ENCODE measurements at regions not wholly inside any gene's neighbourhood (a gene's known extent, or its start where the extent isn't known, plus 50 kb on each side); places are given as distances from the start of the nearest gene placed in this dataset.
"Not testable (repeated sequence)": the region's sequence is repeated elsewhere in the genome, so short reads cannot be mapped to it uniquely, and the experiment has no call there.

DNA sequence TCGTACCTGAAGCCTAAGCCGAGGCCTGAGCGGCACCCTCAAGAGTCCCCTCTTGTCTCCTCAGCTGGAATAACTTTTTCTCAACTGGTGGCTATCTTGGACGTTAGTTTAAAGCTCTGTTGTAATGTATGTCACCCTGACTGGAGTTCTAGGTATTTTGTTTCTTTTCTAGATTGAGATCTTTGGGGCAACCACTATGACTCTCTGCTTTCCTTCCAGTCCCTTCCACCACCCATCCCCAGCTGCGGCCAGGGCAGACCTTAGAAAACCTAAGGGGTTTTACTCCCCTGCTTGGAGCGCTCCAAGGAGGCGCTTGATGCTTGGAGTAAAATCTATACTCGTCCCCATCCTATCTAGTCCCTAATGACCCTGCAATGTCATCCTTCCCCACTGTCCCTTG lies 74.6 kb upstream of the MRPS6 start:
- ATAC-seq (peak; percentile 67), DNase-seq (no peak)
- Mint-ChIP-seq H3K36me3 (peaks cover 0 to 37% (median 4%) of the 10 kb centered on the region in 5 donors), H3K4me1 (peaks cover 17 to 39% (median 27%) of the 10 kb centered on the region in 7 donors), H3K4me3 (peak overlapping the region in 4 of 10 donors; percentile 23 to 38 (median 24)), H3K27ac (peak overlapping the region; percentile 0 to 84 (median 41)), H3K27me3 (no peaks in the 10 kb centered on the region), H3K9me3 (peaks cover 0 to 22% (median 6%) of the 10 kb centered on the region in 11 donors)
- Histone ChIP-seq H3K36me3 (ENCODE audit: control insufficient read depth in 2 of 3, insufficient read depth in 3 of 3, low read length in 3 of 3) (no peaks in the 10 kb centered on the region), H3K27me3 (ENCODE audit: control insufficient read depth in 2 of 2, insufficient read depth in 2 of 2, low read length in 2 of 2) (no peaks in the 10 kb centered on the region), H3K9me3 (ENCODE audit: control insufficient read depth in 2 of 3, low read length in 3 of 3) (peaks cover 0 to 3% (median 0%) of the 10 kb centered on the region in 3 experiments), H3K4me3 (ENCODE audit: low read length) (no peak overlapping the region), H3K4me1 (ENCODE audit: control insufficient read depth in 2 of 2, insufficient read depth in 2 of 2, low read length in 2 of 2) (peaks cover 9 to 11% of the 10 kb centered on the region in 2 donors), H3K27ac (ENCODE audit: low read depth, low read length) (no peak overlapping the region)
- intact Hi-C loops (cut with micrococcal nuclease): loop anchor here in 1 of 2 donors (2.0 kb wide), 2 partner anchors 48 to 74 kb away; no protein-coding TSS in a partner anchor
- POLR2A ChIA-PET: interaction anchor here (2.0 kb wide), 1 partner anchor 11 kb away, joined by 4 read pairs; no protein-coding TSS in a partner anchor
- CTCF ChIA-PET: interaction anchor here (1.2 kb wide), 1 partner anchor 50 kb away, joined by 3 read pairs; no protein-coding TSS in a partner anchor

DNA sequence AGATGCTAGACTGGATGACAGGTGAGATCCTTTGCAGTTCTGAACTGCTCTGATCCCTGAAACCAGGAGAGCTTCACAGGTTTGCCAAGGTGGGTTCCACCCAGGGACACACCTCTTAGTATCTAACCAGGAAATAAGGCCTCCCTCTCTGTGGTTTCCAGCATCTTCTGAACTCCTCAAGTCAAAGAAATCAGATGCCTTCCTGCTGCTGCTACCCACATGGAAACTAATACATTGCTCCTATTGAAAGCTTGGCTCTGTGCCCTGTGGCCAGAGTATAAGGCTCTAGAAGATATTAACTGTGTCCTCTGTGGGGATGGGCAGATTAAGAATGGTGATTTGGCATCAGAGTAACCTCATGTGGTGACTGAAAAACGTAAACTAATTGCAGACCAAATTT lies 75.0 kb upstream of the MRPS6 start:
- Mint-ChIP-seq H3K27me3 (no peaks in the 10 kb centered on the region), H3K36me3 (peaks cover 0 to 36% (median 4%) of the 10 kb centered on the region in 5 donors), H3K9me3 (peaks cover 0 to 21% (median 6%) of the 10 kb centered on the region in 11 donors), H3K27ac (peak overlapping the region in 6 of 9 donors; percentile 10 to 74 (median 42)), H3K4me3 (peak overlapping the region in 5 of 10 donors; percentile 0 to 38 (median 24)), H3K4me1 (peaks cover 20 to 42% (median 30%) of the 10 kb centered on the region in 7 donors)
- POLR2A ChIA-PET: interaction anchor here (0.6 to 2.0 kb wide), 5 partner anchors 11 to 200 kb away, joined by 3 to 4 read pairs (median 3); no protein-coding TSS in a partner anchor
- ATAC-seq (peak; percentile 56), DNase-seq (peak in 6 of 9 donors; percentile 15 to 45 (median 28))
- intact Hi-C loops (cut with micrococcal nuclease): loop anchor here in 1 of 2 donors (2.0 kb wide), 2 partner anchors 48 to 74 kb away; no protein-coding TSS in a partner anchor
- peaks cover 9 to 11% of the 10 kb centered on the region in 2 donors for H3K4me1 ChIP-seq (ENCODE audit: control insufficient read depth in 2 of 2, insufficient read depth in 2 of 2, low read length in 2 of 2)
- H3K9me3 ChIP-seq (ENCODE audit: control insufficient read depth in 2 of 3, low read length in 3 of 3): peaks cover 0 to 3% (median 0%) of the 10 kb centered on the region in 3 experiments
- no peaks in the 10 kb centered on the region for H3K36me3 ChIP-seq (ENCODE audit: control insufficient read depth in 2 of 3, insufficient read depth in 3 of 3, low read length in 3 of 3)
- CTCF ChIA-PET: interaction anchor here (1.2 kb wide), 1 partner anchor 50 kb away, joined by 3 read pairs; no protein-coding TSS in a partner anchor
- H3K27ac ChIP-seq (ENCODE audit: low read depth, low read length): no peak overlapping the region
- no peaks in the 10 kb centered on the region for H3K27me3 ChIP-seq (ENCODE audit: control insufficient read depth in 2 of 2, insufficient read depth in 2 of 2, low read length in 2 of 2)
- no peak overlapping the region for H3K4me3 ChIP-seq (ENCODE audit: low read length)

DNA sequence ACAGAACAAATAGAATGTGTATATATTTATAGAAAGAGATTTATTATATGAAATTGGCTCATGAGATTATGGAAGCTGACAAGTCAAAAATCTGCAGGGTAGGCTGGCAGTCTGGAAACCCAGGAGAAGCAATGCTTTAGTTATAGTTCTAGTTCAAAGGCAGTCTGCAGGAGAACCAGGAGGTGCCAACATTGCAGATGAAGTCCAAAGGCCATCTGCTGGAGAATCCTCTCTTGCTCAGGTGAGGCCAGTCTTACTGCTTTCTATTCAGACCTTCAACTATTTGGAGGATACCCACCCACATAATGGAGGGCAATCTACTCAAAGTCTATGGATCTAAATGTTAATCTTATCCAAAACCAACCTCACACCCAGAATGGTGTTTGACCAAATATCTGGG lies 75.9 kb upstream of the MRPS6 start:
- ChIA-PET POLR2A (interaction anchor here (1.3 kb wide), 1 partner anchor 47 kb away, joined by 3 read pairs; no protein-coding TSS in a partner anchor), CTCF (no interaction called here)
- intact Hi-C loops (cut with micrococcal nuclease): no loop called here
- Mint-ChIP-seq H3K27ac (no peak overlapping the region), H3K4me1 (peaks cover 21 to 42% (median 30%) of the 10 kb centered on the region in 7 donors), H3K4me3 (no peak overlapping the region), H3K27me3 (no peaks in the 10 kb centered on the region), H3K36me3 (peaks cover 0 to 32% (median 4%) of the 10 kb centered on the region in 5 donors), H3K9me3 (peaks cover 0 to 23% (median 4%) of the 10 kb centered on the region in 11 donors)
- no peak overlapping the region for H3K4me3 ChIP-seq (ENCODE audit: low read length)
- no peaks in the 10 kb centered on the region for H3K36me3 ChIP-seq (ENCODE audit: control insufficient read depth in 2 of 3, insufficient read depth in 3 of 3, low read length in 3 of 3)
- no peak overlapping the region for H3K27ac ChIP-seq (ENCODE audit: low read depth, low read length)
- ATAC-seq: no peak
- peaks cover 9 to 11% of the 10 kb centered on the region in 2 donors for H3K4me1 ChIP-seq (ENCODE audit: control insufficient read depth in 2 of 2, insufficient read depth in 2 of 2, low read length in 2 of 2)
- no peaks in the 10 kb centered on the region for H3K27me3 ChIP-seq (ENCODE audit: control insufficient read depth in 2 of 2, insufficient read depth in 2 of 2, low read length in 2 of 2)
- no peak for DNase-seq
- H3K9me3 ChIP-seq (ENCODE audit: control insufficient read depth in 2 of 3, low read length in 3 of 3): peaks cover 0 to 3% (median 0%) of the 10 kb centered on the region in 3 experiments

DNA sequence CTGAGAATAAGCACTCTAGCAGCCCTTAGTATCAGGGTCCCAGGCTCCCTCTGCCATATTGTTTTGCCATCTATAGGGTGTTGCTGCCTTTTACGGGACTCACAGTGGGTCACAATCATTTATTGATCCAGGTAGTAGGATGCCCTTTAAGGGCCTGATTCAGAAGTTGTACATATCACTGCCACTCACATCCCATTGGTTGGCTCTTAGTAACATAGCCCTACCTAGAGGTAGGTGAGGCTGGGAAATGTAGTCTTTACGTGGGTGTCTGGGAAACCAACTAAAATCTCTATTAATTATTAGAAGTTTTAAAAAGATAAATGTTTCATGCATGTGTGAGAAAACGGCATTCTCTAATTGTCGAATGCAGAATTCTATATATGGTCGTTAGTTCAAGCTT lies 78.8 kb upstream of the ATP5PO start:
- intact Hi-C loops (cut with micrococcal nuclease): loop anchor here in 1 of 2 donors (1.0 kb wide), 1 partner anchor 35 kb away; no protein-coding TSS in a partner anchor
- Histone ChIP-seq H3K27me3 (ENCODE audit: control insufficient read depth in 2 of 2, insufficient read depth in 2 of 2, low read length in 2 of 2) (no peaks in the 10 kb centered on the region), H3K4me1 (ENCODE audit: control insufficient read depth in 2 of 2, insufficient read depth in 2 of 2, low read length in 2 of 2) (peaks cover 9 to 11% of the 10 kb centered on the region in 2 donors), H3K36me3 (ENCODE audit: control insufficient read depth in 2 of 3, insufficient read depth in 3 of 3, low read length in 3 of 3) (no peaks in the 10 kb centered on the region), H3K9me3 (ENCODE audit: control insufficient read depth in 2 of 3, low read length in 3 of 3) (peaks cover 0 to 3% (median 0%) of the 10 kb centered on the region in 3 experiments), H3K4me3 (ENCODE audit: low read length) (no peak overlapping the region), H3K27ac (ENCODE audit: low read depth, low read length) (no peak overlapping the region)
- H3K4me3 Mint-ChIP-seq: no peak overlapping the region
- H3K9me3 Mint-ChIP-seq: peaks cover 0 to 27% (median 4%) of the 10 kb centered on the region in 11 donors
- CTCF ChIA-PET: interaction anchor here (0.7 kb wide), 1 partner anchor 14 kb away, joined by 3 read pairs; no protein-coding TSS in a partner anchor
- no peak for ATAC-seq
- H3K36me3 Mint-ChIP-seq: peaks cover 3 to 32% (median 7%) of the 10 kb centered on the region in 5 donors
- H3K27ac Mint-ChIP-seq: no peak overlapping the region
- POLR2A ChIA-PET: no interaction called here
- H3K27me3 Mint-ChIP-seq: peaks cover 0 to 4% (median 0%) of the 10 kb centered on the region in 5 donors
- H3K4me1 Mint-ChIP-seq: peaks cover 22 to 38% (median 22%) of the 10 kb centered on the region in 7 donors
- DNase-seq: no peak

DNA sequence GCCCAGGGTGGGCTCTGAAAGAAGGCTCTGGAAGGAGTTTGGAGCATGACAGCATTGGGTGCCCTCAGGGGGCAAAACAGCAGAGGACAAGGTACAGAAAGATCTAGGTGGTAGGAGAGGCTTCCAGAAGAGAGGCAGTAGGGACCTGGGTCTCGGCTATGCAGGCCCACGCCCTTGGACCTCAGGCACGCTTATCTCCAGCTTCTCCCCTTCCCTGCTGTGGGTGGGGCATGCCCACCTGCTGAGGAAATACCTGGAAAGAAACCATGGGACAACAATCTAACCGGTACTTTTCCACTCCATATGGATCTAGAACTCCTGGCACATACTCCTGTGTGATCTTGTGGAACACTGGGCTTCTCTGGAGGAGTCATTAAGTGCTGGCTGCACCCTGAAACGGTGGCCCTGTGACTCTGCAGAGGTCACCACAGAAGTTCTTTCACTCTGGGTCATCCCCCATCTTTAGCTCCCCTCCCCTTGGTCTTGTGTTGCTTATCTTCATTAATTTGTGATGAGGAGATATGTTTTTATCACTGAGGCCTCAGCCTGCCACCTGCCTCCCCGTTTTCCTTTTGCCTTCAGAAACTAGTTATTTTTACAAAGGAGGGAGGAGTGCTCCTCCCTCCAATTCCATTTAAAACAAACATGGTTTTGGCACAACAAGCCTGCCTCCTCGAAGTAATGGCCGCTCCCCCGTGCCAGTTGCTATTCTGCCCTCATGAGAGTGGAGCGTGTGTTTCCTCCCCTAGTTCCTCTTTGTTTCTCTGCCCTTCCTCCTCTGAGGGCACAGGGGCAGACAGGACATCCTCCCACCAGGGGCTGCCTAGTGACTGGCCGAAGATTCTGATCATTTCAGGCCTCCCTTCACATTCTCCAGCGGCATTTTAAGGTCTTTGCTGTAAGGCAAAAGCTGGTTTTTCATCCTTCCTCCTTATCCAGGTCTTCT lies 78.0 kb upstream of the ATP5PO start:
- no peaks in the 10 kb centered on the region for H3K36me3 ChIP-seq (ENCODE audit: control insufficient read depth in 2 of 3, insufficient read depth in 3 of 3, low read length in 3 of 3)
- no peak overlapping the region for H3K27ac ChIP-seq (ENCODE audit: low read depth, low read length)
- peaks cover 0 to 27% (median 4%) of the 10 kb centered on the region in 11 donors for H3K9me3 Mint-ChIP-seq
- no peaks in the 10 kb centered on the region for H3K27me3 ChIP-seq (ENCODE audit: control insufficient read depth in 2 of 2, insufficient read depth in 2 of 2, low read length in 2 of 2)
- no peak overlapping the region for H3K4me3 Mint-ChIP-seq
- H3K4me3 ChIP-seq (ENCODE audit: low read length): no peak overlapping the region
- intact Hi-C loops (cut with micrococcal nuclease): loop anchor here in 1 of 2 donors (1.0 kb wide), 1 partner anchor 34 kb away; no protein-coding TSS in a partner anchor
- DNase-seq (no peak), ATAC-seq (peak; percentile 81)
- H3K27me3 Mint-ChIP-seq: peaks cover 0 to 4% (median 0%) of the 10 kb centered on the region in 5 donors
- peaks cover 6% of the 10 kb centered on the region in 2 donors for H3K4me1 ChIP-seq (ENCODE audit: control insufficient read depth in 2 of 2, insufficient read depth in 2 of 2, low read length in 2 of 2)
- H3K27ac Mint-ChIP-seq: peak overlapping the region in 4 of 9 donors; percentile 6 to 51 (median 35)
- H3K36me3 Mint-ChIP-seq: peaks cover 3 to 32% (median 7%) of the 10 kb centered on the region in 5 donors
- peaks cover 14 to 29% (median 17%) of the 10 kb centered on the region in 7 donors for H3K4me1 Mint-ChIP-seq
- ChIA-PET POLR2A (no interaction called here), CTCF (interaction anchor here (0.7 kb wide), 1 partner anchor 15 kb away, joined by 3 read pairs; no protein-coding TSS in a partner anchor)
- H3K9me3 ChIP-seq (ENCODE audit: control insufficient read depth in 2 of 3, low read length in 3 of 3): peaks cover 0 to 3% (median 0%) of the 10 kb centered on the region in 3 experiments

DNA sequence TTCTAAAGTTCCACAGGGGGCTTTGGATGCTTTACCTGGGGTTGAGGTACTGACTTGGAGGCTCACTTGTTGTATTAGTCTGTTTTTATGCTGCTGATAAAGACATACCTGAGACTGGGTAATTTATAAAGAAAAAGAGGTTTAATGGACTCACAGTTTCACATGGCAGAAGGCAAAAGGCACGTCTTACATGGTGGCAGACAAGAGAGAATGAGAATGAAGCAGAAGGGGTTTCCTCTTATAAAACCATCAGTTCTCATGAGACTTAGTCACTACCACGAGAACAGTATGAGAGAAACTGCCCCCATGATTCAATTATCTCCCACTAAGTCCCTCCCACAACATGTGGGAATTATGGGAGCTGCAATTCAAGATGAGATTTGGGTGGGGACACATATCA lies 76.8 kb upstream of the ATP5PO start:
- H3K27ac ChIP-seq (ENCODE audit: low read depth, low read length); CTCF ChIA-PET; H3K4me3 Mint-ChIP-seq; DNase-seq; H3K4me3 ChIP-seq (ENCODE audit: low read length); H3K4me1 ChIP-seq (ENCODE audit: control insufficient read depth in 2 of 2, insufficient read depth in 2 of 2, low read length in 2 of 2); H3K9me3 ChIP-seq (ENCODE audit: control insufficient read depth in 2 of 3, low read length in 3 of 3); H3K27ac Mint-ChIP-seq; H3K27me3 ChIP-seq (ENCODE audit: control insufficient read depth in 2 of 2, insufficient read depth in 2 of 2, low read length in 2 of 2); H3K36me3 ChIP-seq (ENCODE audit: control insufficient read depth in 2 of 3, insufficient read depth in 3 of 3, low read length in 3 of 3); intact Hi-C loops (cut with micrococcal nuclease); POLR2A ChIA-PET; H3K27me3 Mint-ChIP-seq; ATAC-seq: not testable (repeated sequence)
- H3K4me1 Mint-ChIP-seq: peaks cover 11 to 23% (median 15%) of the 10 kb centered on the region in 7 donors
- peaks cover 0 to 27% (median 4%) of the 10 kb centered on the region in 11 donors for H3K9me3 Mint-ChIP-seq
- peaks cover 3 to 30% (median 7%) of the 10 kb centered on the region in 5 donors for H3K36me3 Mint-ChIP-seq
